MM.1S (cell line): ENCODE measurements at regions not wholly inside any gene's neighbourhood (a gene's known extent, or its start where the extent isn't known, plus 50 kb on each side); places are given as distances from the start of the nearest gene placed in this dataset.
"Not testable (repeated sequence)": the region's sequence is repeated elsewhere in the genome, so short reads cannot be mapped to it uniquely, and the experiment has no call there.

Experiments used
- DNase-seq: peaks from one replicate; pipeline ENCODE4 v3.0.0-alpha.2; 2015
- H2AFZ ChIP-seq: fragments of 300-600 bp; sonication (generic); 2 replicates; pipeline ENCODE4 v1.6.0; 2016; ENCODE audit warnings: antibody characterized with exemption, low read length
- H3F3A ChIP-seq: fragments of 300-600 bp; sonication (generic); 2 replicates; pipeline ENCODE4 v1.6.1; 2016; ENCODE audit warnings: mild to moderate bottlenecking, antibody characterized with exemption, low read length, moderate library complexity, mixed read lengths; ENCODE audit not compliant: insufficient read depth
- H3K27ac ChIP-seq: fragments of 300-600 bp; sonication (generic); 2 replicates; pipeline ENCODE4 v1.5.1; 2016; ENCODE audit warnings: mild to moderate bottlenecking, low read length
- H3K27me3 ChIP-seq: fragments of 300-600 bp; sonication (generic); replicated peaks from 2 replicates; pipeline ENCODE4 v1.6.0; 2016; ENCODE audit warnings: low read length; ENCODE audit not compliant: insufficient read depth
- H3K36me3 ChIP-seq: fragments of 300-600 bp; sonication (generic); replicated peaks from 2 replicates; pipeline ENCODE4 v1.6.1; 2016; ENCODE audit warnings: mild to moderate bottlenecking, low read length, mixed read lengths; ENCODE audit not compliant: insufficient read depth
- H3K4me1 ChIP-seq: fragments of 300-600 bp; sonication (generic); 2 replicates; pipeline ENCODE4 v1.6.1; 2016; ENCODE audit warnings: low read length, mixed read lengths
- H3K4me2 ChIP-seq: fragments of 300-600 bp; sonication (generic); 2 replicates; pipeline ENCODE4 v1.6.0; 2016; ENCODE audit warnings: low read depth, low read length
- H3K4me3 ChIP-seq: fragments of 300-600 bp; sonication (generic); 2 replicates; pipeline ENCODE4 v1.5.1; 2016; ENCODE audit warnings: low read length, mixed read lengths
- H3K79me2 ChIP-seq: fragments of 300-600 bp; sonication (generic); 2 replicates; pipeline ENCODE4 v1.6.1; 2016; ENCODE audit warnings: mixed run types, low read length, mixed read lengths
- H3K9ac ChIP-seq: fragments of 300-600 bp; sonication (generic); 2 replicates; pipeline ENCODE4 v1.6.1; 2016; ENCODE audit warnings: low read length, mixed read lengths
- H3K9me2 ChIP-seq: fragments of 300-600 bp; sonication (generic); replicated peaks from 2 replicates; pipeline ENCODE4 v1.6.1; 2016; ENCODE audit warnings: mild to moderate bottlenecking, low read length, mixed read lengths; ENCODE audit not compliant: insufficient read depth
- H3K9me3 ChIP-seq: fragments of 300-600 bp; sonication (generic); replicated peaks from 2 replicates; pipeline ENCODE4 v1.6.1; 2016; ENCODE audit warnings: mild to moderate bottlenecking, low read length, mixed read lengths; ENCODE audit not compliant: insufficient read depth
- H4K20me1 ChIP-seq: fragments of 300-600 bp; sonication (generic); 2 replicates; pipeline ENCODE4 v1.6.1; 2016; ENCODE audit warnings: mild to moderate bottlenecking, low read length, moderate library complexity, mixed read lengths; ENCODE audit not compliant: insufficient read depth
- EZH2 ChIP-seq: fragments of 300-600 bp; sonication (generic); optimal IDR thresholded peaks from 2 replicates; pipeline ENCODE3; 2017; ENCODE audit warnings: low read depth, mild to moderate bottlenecking, antibody characterized with exemption, low read length, mixed read lengths
- TF ChIP-seq, protein P1 (sequence below): fragments of 300-600 bp; sonication (generic); IDR thresholded peaks from 2 replicates; pipeline ENCODE4 v1.5.1; 2016; ENCODE audit warnings: antibody characterized with exemption, low read length, mixed read lengths

DNA sequence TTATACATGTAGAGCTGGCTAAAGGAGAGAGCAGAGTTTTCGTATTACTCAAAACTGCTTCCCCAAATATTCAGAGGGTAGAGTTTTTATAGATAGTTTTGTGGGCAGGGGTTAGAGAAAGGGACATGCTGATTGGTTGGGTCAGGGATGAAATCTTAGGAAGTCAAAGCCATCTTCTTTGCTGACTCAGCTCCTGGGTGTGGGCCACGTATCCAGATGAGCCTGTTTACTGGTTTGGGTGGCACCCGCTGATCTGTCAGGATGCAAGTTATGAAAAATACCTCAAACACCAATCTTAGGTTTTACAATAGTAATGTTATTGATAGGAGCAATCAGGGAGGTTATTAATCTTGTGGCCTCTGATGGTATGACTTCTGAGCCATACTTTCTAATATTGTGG, 164.0 kb upstream of the NPAP1 start:
- H3K4me2 ChIP-seq, H4K20me1 ChIP-seq, DNase-seq, H2AFZ ChIP-seq, H3K27me3 ChIP-seq, H3K9ac ChIP-seq, H3F3A ChIP-seq, H3K36me3 ChIP-seq, H3K4me1 ChIP-seq, H3K79me2 ChIP-seq, H3K9me2 ChIP-seq, H3K4me3 ChIP-seq, H3K9me3 ChIP-seq, H3K27ac ChIP-seq: not testable (repeated sequence)

DNA sequence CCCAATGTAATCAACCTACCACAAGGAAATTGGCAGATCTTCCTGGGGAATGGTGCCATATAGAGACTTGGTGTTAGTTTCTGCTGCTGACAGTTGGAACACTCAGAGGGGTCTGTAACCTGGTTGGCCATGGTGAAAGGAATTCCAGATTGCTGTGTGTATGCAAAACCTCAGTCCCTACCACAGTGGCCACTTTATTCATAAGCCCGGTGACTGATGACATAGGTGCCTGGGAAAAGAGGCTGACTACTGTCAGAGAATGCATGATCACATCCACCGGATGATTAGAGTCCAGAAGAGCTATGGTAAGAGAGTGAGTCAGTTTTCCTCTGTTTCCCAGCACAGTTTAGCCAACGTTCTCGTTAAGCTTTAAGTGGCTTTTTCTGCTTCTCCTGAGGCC, 156.8 kb upstream of the NPAP1 start:
- H3K4me2 ChIP-seq, H3K9me3 ChIP-seq, H3K27me3 ChIP-seq, DNase-seq, H3K79me2 ChIP-seq, H3K4me1 ChIP-seq, H2AFZ ChIP-seq, H3K9me2 ChIP-seq, H4K20me1 ChIP-seq, H3K27ac ChIP-seq, H3K36me3 ChIP-seq, H3K4me3 ChIP-seq, H3F3A ChIP-seq, H3K9ac ChIP-seq: not testable (repeated sequence)

DNA sequence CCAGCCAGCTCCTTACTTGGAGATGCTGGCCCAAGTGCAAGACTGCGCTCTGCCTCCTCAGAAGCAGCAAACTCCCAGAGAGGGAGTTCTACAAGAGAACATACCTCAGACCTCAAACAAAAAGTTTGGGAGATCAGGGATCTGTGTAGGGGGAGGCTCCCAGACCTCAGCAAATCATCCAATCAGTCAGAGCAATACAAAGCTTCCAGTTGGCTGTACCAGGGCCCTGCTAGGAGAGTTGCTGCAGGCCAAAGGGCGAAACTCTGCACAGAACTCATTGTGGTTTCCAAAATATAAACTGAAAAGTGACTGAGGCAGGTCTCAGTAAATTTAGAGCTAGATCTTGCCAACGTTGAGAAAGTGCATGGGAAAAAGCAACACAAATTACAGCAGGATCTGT, 144.3 kb upstream of the NPAP1 start:
- not testable (repeated sequence) for DNase-seq, H3K27me3 ChIP-seq, H3K9me3 ChIP-seq, H3K4me3 ChIP-seq, H3K9ac ChIP-seq, H3K4me2 ChIP-seq, H3F3A ChIP-seq, H4K20me1 ChIP-seq, H3K36me3 ChIP-seq, H2AFZ ChIP-seq, H3K27ac ChIP-seq, H3K79me2 ChIP-seq, H3K4me1 ChIP-seq, H3K9me2 ChIP-seq

DNA sequence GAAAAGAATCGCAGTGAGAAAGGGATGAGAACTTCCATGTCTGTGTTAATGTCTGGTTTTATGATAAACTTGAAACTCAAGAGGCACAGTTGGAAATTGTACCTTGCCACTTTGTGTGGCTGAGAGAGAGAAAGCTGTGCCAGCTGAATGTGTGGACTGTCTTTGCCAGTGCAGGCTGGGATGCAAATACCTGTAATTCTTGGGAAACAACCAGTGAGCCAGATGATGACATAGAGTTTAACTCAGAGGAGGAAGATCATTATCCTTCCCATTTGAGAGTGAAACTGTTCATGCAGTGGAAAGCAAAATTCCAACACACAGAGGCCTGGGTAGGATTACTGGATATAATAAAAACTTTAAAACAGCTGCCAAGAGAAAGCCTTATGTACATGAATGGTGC, 141.5 kb upstream of the NPAP1 start:
- H3K27me3 ChIP-seq, H3K27ac ChIP-seq, H3K9me3 ChIP-seq, H4K20me1 ChIP-seq, H3F3A ChIP-seq, H3K4me2 ChIP-seq, H3K4me1 ChIP-seq, H3K79me2 ChIP-seq, H3K9me2 ChIP-seq, DNase-seq, H2AFZ ChIP-seq, H3K4me3 ChIP-seq, H3K9ac ChIP-seq, H3K36me3 ChIP-seq: not testable (repeated sequence)

DNA sequence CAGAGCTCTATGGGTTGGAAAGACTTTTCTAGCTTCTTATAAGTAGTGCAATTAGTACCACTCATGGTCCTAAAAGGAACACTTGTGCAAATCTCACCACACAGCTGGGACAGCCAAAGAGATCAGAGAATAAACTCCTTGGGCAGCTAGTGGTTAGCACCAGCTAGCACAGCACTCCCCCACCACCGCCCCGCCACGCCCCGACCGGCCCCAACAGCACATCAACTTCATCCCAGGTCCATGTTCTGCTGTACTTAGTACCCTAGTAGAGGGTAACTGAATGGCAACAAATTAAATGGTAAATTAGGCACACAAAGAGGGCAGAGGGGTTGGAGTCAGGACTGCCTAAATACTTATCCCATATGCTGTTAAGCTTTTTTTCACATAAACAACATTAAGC, 118.3 kb upstream of the NPAP1 start:
- not testable (repeated sequence) for H3K27ac ChIP-seq, H3K79me2 ChIP-seq, H3K27me3 ChIP-seq, H3K36me3 ChIP-seq, DNase-seq, H3K4me1 ChIP-seq, H3K4me2 ChIP-seq, H3K9me2 ChIP-seq, H3F3A ChIP-seq, H3K9me3 ChIP-seq, H3K4me3 ChIP-seq, H2AFZ ChIP-seq, H3K9ac ChIP-seq, H4K20me1 ChIP-seq

DNA sequence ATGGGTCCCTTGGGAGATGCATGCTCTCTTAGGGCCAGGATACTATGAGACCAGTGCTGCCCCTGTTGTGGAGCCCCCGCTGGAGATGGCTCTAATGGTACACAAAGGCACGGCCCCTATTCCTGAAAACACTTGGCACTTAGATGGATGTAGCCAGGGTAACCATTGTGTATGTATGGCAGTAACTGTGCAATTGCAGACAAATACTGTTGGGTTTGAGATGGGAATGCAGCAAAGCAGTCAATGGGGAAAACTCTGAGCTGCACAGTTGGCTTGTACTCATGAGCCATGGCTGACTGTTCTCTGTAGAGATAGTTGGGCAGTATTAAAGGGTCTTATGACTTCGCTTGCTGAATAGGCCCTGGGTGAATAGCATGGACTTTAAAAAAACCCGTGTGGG, 67.9 kb upstream of the NPAP1 start:
- DNase-seq, result no peak
- no peak overlapping the region for H3K27ac ChIP-seq
- no peaks in the 10 kb centered on the region for H3K27me3 ChIP-seq
- H3K4me2 ChIP-seq, result no peak overlapping the region
- H3K36me3 ChIP-seq, result no peaks in the 10 kb centered on the region
- TF ChIP-seq, protein P1, sequence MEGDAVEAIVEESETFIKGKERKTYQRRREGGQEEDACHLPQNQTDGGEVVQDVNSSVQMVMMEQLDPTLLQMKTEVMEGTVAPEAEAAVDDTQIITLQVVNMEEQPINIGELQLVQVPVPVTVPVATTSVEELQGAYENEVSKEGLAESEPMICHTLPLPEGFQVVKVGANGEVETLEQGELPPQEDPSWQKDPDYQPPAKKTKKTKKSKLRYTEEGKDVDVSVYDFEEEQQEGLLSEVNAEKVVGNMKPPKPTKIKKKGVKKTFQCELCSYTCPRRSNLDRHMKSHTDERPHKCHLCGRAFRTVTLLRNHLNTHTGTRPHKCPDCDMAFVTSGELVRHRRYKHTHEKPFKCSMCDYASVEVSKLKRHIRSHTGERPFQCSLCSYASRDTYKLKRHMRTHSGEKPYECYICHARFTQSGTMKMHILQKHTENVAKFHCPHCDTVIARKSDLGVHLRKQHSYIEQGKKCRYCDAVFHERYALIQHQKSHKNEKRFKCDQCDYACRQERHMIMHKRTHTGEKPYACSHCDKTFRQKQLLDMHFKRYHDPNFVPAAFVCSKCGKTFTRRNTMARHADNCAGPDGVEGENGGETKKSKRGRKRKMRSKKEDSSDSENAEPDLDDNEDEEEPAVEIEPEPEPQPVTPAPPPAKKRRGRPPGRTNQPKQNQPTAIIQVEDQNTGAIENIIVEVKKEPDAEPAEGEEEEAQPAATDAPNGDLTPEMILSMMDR, result no peak
- no peak for TF ChIP-seq EZH2
- no peaks in the 10 kb centered on the region for H3K4me1 ChIP-seq
- no peaks in the 10 kb centered on the region for H3K79me2 ChIP-seq
- no peaks in the 10 kb centered on the region for H3F3A ChIP-seq
- no peak overlapping the region for H2AFZ ChIP-seq
- H3K4me3 ChIP-seq, result no peak overlapping the region
- no peaks in the 10 kb centered on the region for H4K20me1 ChIP-seq
- no peaks in the 10 kb centered on the region for H3K9me2 ChIP-seq
- H3K9me3 ChIP-seq, result no peaks in the 10 kb centered on the region
- no peak overlapping the region for H3K9ac ChIP-seq
